BLaER1 (cell line): ENCODE measurements at regions not wholly inside any gene's neighbourhood (a gene's known extent, or its start where the extent isn't known, plus 50 kb on each side); places are given as distances from the start of the nearest gene placed in this dataset.
"Not testable (repeated sequence)": the region's sequence is repeated elsewhere in the genome, so short reads cannot be mapped to it uniquely, and the experiment has no call there.

Source experiments
- H3K27ac ChIP-seq: shearing (Covaris generic); formaldehyde crosslinking; 2 replicates; pipeline ENCODE4 v1.8.1; 2022
- H3K27me3 ChIP-seq: shearing (Covaris generic); formaldehyde crosslinking; 2 replicates; pipeline ENCODE4 v1.8.1; 2022
- H3K36me3 ChIP-seq: shearing (Covaris generic); formaldehyde crosslinking; 2 replicates; pipeline ENCODE4 v1.8.1; 2022
- H3K4me1 ChIP-seq: shearing (Covaris generic); formaldehyde crosslinking; 2 replicates; pipeline ENCODE4 v1.8.1; 2022
- H3K4me2 ChIP-seq: shearing (Covaris generic); formaldehyde crosslinking; 2 replicates; pipeline ENCODE4 v1.8.1; 2022
- H3K4me3 ChIP-seq: shearing (Covaris generic); formaldehyde crosslinking; 2 replicates; pipeline ENCODE4 v1.8.1; 2022
- H3K9ac ChIP-seq: shearing (Covaris generic); formaldehyde crosslinking; 2 replicates; pipeline ENCODE4 v1.8.1; 2022
- H3K9me3 ChIP-seq: shearing (Covaris generic); formaldehyde crosslinking; 2 replicates; pipeline ENCODE4 v1.8.1; 2022
- H4K20me1 ChIP-seq: shearing (Covaris generic); formaldehyde crosslinking; 2 replicates; pipeline ENCODE4 v1.8.1; 2022
- Cebpa-rat ChIP-seq: shearing (Covaris generic); IDR thresholded peaks from 2 replicates; pipeline ENCODE4 v1.8.1; 2022

GRCh38 chr15:23750179-23750578 is 63.1 kb upstream of the NDN start:
- no peak overlapping the region for H3K4me2 ChIP-seq
- H3K9ac ChIP-seq, result no peak overlapping the region
- no peaks in the 10 kb centered on the region for H4K20me1 ChIP-seq
- H3K9me3 ChIP-seq, result no peaks in the 10 kb centered on the region
- no peaks in the 10 kb centered on the region for H3K4me1 ChIP-seq
- no peak overlapping the region for H3K27ac ChIP-seq
- no peak overlapping the region for H3K4me3 ChIP-seq
- no peaks in the 10 kb centered on the region for H3K27me3 ChIP-seq
- no peaks in the 10 kb centered on the region for H3K36me3 ChIP-seq
- TF ChIP-seq Cebpa-rat, result no peak

GRCh38 chr15:23750776-23751175 is 63.7 kb upstream of the NDN start:
- Histone ChIP-seq H3K9me3 (0 out of 2 replicates have a peak, but pooled peaks cover 5% of the 10 kb centered on the region), H3K4me2 (no peak overlapping the region), H3K9ac (no peak overlapping the region), H3K4me1 (no peaks in the 10 kb centered on the region), H3K27ac (no peak overlapping the region), H3K4me3 (no peak overlapping the region), H3K36me3 (no peaks in the 10 kb centered on the region), H3K27me3 (no peaks in the 10 kb centered on the region), H4K20me1 (no peaks in the 10 kb centered on the region)
- no peak for TF ChIP-seq Cebpa-rat

- H3K9me3 ChIP-seq, result peaks cover 18% of the 10 kb centered on the region; the same call in 1 of the 2 replicates
- H3K27ac ChIP-seq, result no peak overlapping the region
- H4K20me1 ChIP-seq, result no peaks in the 10 kb centered on the region
- no peak overlapping the region for H3K9ac ChIP-seq
- no peaks in the 10 kb centered on the region for H3K4me1 ChIP-seq
- no peaks in the 10 kb centered on the region for H3K27me3 ChIP-seq
- no peaks in the 10 kb centered on the region for H3K36me3 ChIP-seq
- TF ChIP-seq Cebpa-rat, result no peak
- no peak overlapping the region for H3K4me3 ChIP-seq
- H3K4me2 ChIP-seq, result no peak overlapping the region
These were observed 66.1 kb upstream of the NDN start for GRCh38 chr15:23753248-23753647.

- Histone ChIP-seq H3K4me2 (no peak overlapping the region), H3K4me1 (no peaks in the 10 kb centered on the region), H3K9ac (no peak overlapping the region), H3K4me3 (no peak overlapping the region), H4K20me1 (no peaks in the 10 kb centered on the region), H3K9me3 (peaks cover 18% of the 10 kb centered on the region; the same call in 1 of the 2 replicates), H3K36me3 (no peaks in the 10 kb centered on the region), H3K27ac (no peak overlapping the region), H3K27me3 (no peaks in the 10 kb centered on the region)
- TF ChIP-seq Cebpa-rat, result no peak
These were observed 71.8 kb upstream of the NDN start for GRCh38 chr15:23758891-23759290.

GRCh38 chr15:23760024-23760423 is 72.9 kb upstream of the NDN start:
- H3K4me2 ChIP-seq, result no peak overlapping the region
- H3K36me3 ChIP-seq, result no peaks in the 10 kb centered on the region
- no peak overlapping the region for H3K4me3 ChIP-seq
- H3K9me3 ChIP-seq, result peaks cover 18% of the 10 kb centered on the region
- no peaks in the 10 kb centered on the region for H3K27me3 ChIP-seq
- no peak overlapping the region for H3K9ac ChIP-seq
- no peaks in the 10 kb centered on the region for H4K20me1 ChIP-seq
- no peaks in the 10 kb centered on the region for H3K4me1 ChIP-seq
- no peak overlapping the region for H3K27ac ChIP-seq
- TF ChIP-seq Cebpa-rat, result no peak

- no peak overlapping the region for H3K9ac ChIP-seq
- TF ChIP-seq Cebpa-rat, result no peak
- H3K36me3 ChIP-seq, result no peaks in the 10 kb centered on the region
- H3K27ac ChIP-seq, result no peak overlapping the region
- no peaks in the 10 kb centered on the region for H3K27me3 ChIP-seq
- H3K9me3 ChIP-seq, result peaks cover 15% of the 10 kb centered on the region
- no peaks in the 10 kb centered on the region for H3K4me1 ChIP-seq
- no peak overlapping the region for H3K4me2 ChIP-seq
- no peak overlapping the region for H3K4me3 ChIP-seq
- H4K20me1 ChIP-seq, result no peaks in the 10 kb centered on the region
These were observed 74.3 kb upstream of the NDN start for GRCh38 chr15:23761386-23761785.

- Histone ChIP-seq H3K4me3 (no peak overlapping the region), H3K9ac (no peak overlapping the region), H3K4me1 (no peaks in the 10 kb centered on the region), H3K9me3 (peaks cover 15% of the 10 kb centered on the region), H3K27me3 (no peaks in the 10 kb centered on the region), H4K20me1 (no peaks in the 10 kb centered on the region), H3K36me3 (no peaks in the 10 kb centered on the region), H3K27ac (no peak overlapping the region), H3K4me2 (no peak overlapping the region)
- no peak for TF ChIP-seq Cebpa-rat
These were observed 74.9 kb upstream of the NDN start for GRCh38 chr15:23762026-23762425.

GRCh38 chr15:23763021-23763420 is 75.9 kb upstream of the NDN start:
- no peaks in the 10 kb centered on the region for H3K36me3 ChIP-seq
- TF ChIP-seq Cebpa-rat, result no peak
- H3K27ac ChIP-seq, result no peak overlapping the region
- no peaks in the 10 kb centered on the region for H4K20me1 ChIP-seq
- no peak overlapping the region for H3K9ac ChIP-seq
- no peaks in the 10 kb centered on the region for H3K4me1 ChIP-seq
- no peaks in the 10 kb centered on the region for H3K27me3 ChIP-seq
- no peak overlapping the region for H3K4me2 ChIP-seq
- H3K9me3 ChIP-seq, result peaks cover 21% of the 10 kb centered on the region
- H3K4me3 ChIP-seq, result no peak overlapping the region

GRCh38 chr15:23764306-23764705 is 77.2 kb upstream of the NDN start:
- H3K4me1 ChIP-seq, result no peaks in the 10 kb centered on the region
- peaks cover 23% of the 10 kb centered on the region for H3K9me3 ChIP-seq

GRCh38 chr15:23764716-23765115 is 77.6 kb upstream of the NDN start:
- H4K20me1 ChIP-seq, result no peaks in the 10 kb centered on the region

More at GRCh38 chr15:23764306-23764705, 77.2 kb upstream of the NDN start:
- no peak overlapping the region for H3K9ac ChIP-seq
- H3K36me3 ChIP-seq, result no peaks in the 10 kb centered on the region
- no peak overlapping the region for H3K27ac ChIP-seq
- TF ChIP-seq Cebpa-rat, result no peak
- no peak overlapping the region for H3K4me2 ChIP-seq
- no peaks in the 10 kb centered on the region for H3K27me3 ChIP-seq
- H3K4me3 ChIP-seq, result no peak overlapping the region
- no peaks in the 10 kb centered on the region for H4K20me1 ChIP-seq

GRCh38 chr15:23766779-23767178 is 79.7 kb upstream of the NDN start:
- not testable (repeated sequence) for H3K27ac ChIP-seq, H3K27me3 ChIP-seq, H3K4me3 ChIP-seq, H3K36me3 ChIP-seq, H3K4me1 ChIP-seq, H3K9ac ChIP-seq, H4K20me1 ChIP-seq, H3K4me2 ChIP-seq
- peaks cover 23% of the 10 kb centered on the region for H3K9me3 ChIP-seq

More at GRCh38 chr15:23764716-23765115, 77.6 kb upstream of the NDN start:
- peaks cover 23% of the 10 kb centered on the region for H3K9me3 ChIP-seq
- no peaks in the 10 kb centered on the region for H3K4me1 ChIP-seq
- no peak overlapping the region for H3K4me2 ChIP-seq
- no peaks in the 10 kb centered on the region for H3K27me3 ChIP-seq
- TF ChIP-seq Cebpa-rat, result no peak
- no peak overlapping the region for H3K4me3 ChIP-seq
- no peak overlapping the region for H3K27ac ChIP-seq
- H3K36me3 ChIP-seq, result no peaks in the 10 kb centered on the region
- H3K9ac ChIP-seq, result no peak overlapping the region
